DND-41 (cell line): ENCODE measurements at regions not wholly inside any gene's neighbourhood (a gene's known extent, or its start where the extent isn't known, plus 50 kb on each side); places are given as distances from the start of the nearest gene placed in this dataset.
"Not testable (repeated sequence)": the region's sequence is repeated elsewhere in the genome, so short reads cannot be mapped to it uniquely, and the experiment has no call there.

Source experiments
- ATAC-seq: fragments of 200-7000 bp; cut with Tn5 transposase; 3 replicates; pipeline ENCODE4 v1.9.1; 2021; ENCODE audit warnings: low read depth; ENCODE audit not compliant: insufficient read depth
- DNase-seq: peaks from one replicate; pipeline ENCODE4 v3.0.0-alpha.2; 2020
- H2AFZ ChIP-seq: 2 replicates; pipeline ENCODE4 v1.6.0; 2012; ENCODE audit warnings: low read depth, low read length
- H3K27ac ChIP-seq: 2 replicates; pipeline ENCODE4 v1.5.1; 2012; ENCODE audit warnings: low read length, inconsistent platforms
- H3K27me3 ChIP-seq: fragments of 200-600 bp; sonication (generic); 2 replicates; pipeline ENCODE4 v1.6.0; 2012; ENCODE audit warnings: low read length, mild to moderate bottlenecking, inconsistent platforms; ENCODE audit not compliant: insufficient read depth, poor library complexity
- H3K36me3 ChIP-seq: 2 replicates; pipeline ENCODE4 v1.5.1; 2012; ENCODE audit warnings: low read length, inconsistent platforms; ENCODE audit not compliant: insufficient read depth
- H3K4me1 ChIP-seq: 2 replicates; pipeline ENCODE4 v1.5.1; 2012; ENCODE audit warnings: mild to moderate bottlenecking, low read length; ENCODE audit not compliant: insufficient read depth
- H3K4me2 ChIP-seq: 2 replicates; pipeline ENCODE4 v1.6.0; 2012; ENCODE audit warnings: mild to moderate bottlenecking, moderate library complexity, low read length, inconsistent platforms; ENCODE audit not compliant: insufficient read depth
- H3K4me3 ChIP-seq, 2 experiments: fragments of 200-600 bp in 1 of 2; shearing (Covaris generic) in 1 of 2; 2 replicates each; pipeline ENCODE4 v1.5.1; 2012 to 2016; ENCODE audit warnings: inconsistent platforms in 2 of 2, low read length in 2 of 2, mild to moderate bottlenecking in 2 of 2, low read depth in 1 of 2, moderate library complexity in 1 of 2
- H3K79me2 ChIP-seq: 2 replicates; pipeline ENCODE4 v1.6.0; 2012; ENCODE audit warnings: low read length, inconsistent platforms; ENCODE audit not compliant: insufficient read depth
- H3K9ac ChIP-seq: 2 replicates; pipeline ENCODE4 v1.6.0; 2012; ENCODE audit warnings: low read depth, mild to moderate bottlenecking, inconsistent platforms, low read length, moderate library complexity
- H3K9me3 ChIP-seq: 2 replicates; pipeline ENCODE4 v1.5.1; 2012; ENCODE audit warnings: low read length, moderate library complexity, mild to moderate bottlenecking, inconsistent platforms; ENCODE audit not compliant: insufficient read depth, severe bottlenecking
- H4K20me1 ChIP-seq: 2 replicates; pipeline ENCODE4 v1.6.0; 2012; ENCODE audit warnings: low read length; ENCODE audit not compliant: insufficient read depth
- EZH2 ChIP-seq: IDR thresholded peaks from 3 replicates; pipeline ENCODE4 v1.6.1; 2012; ENCODE audit warnings: borderline replicate concordance, low read depth, mild to moderate bottlenecking, moderate library complexity, low read length, inconsistent platforms; ENCODE audit not compliant: severe bottlenecking
- TF ChIP-seq, protein P1 (sequence below): IDR thresholded peaks from 2 replicates; pipeline ENCODE4 v1.5.1; 2012; ENCODE audit warnings: borderline replicate concordance, low read length, moderate library complexity, mild to moderate bottlenecking; ENCODE audit not compliant: poor library complexity, severe bottlenecking; ENCODE audit errors: extremely low read depth

DNA sequence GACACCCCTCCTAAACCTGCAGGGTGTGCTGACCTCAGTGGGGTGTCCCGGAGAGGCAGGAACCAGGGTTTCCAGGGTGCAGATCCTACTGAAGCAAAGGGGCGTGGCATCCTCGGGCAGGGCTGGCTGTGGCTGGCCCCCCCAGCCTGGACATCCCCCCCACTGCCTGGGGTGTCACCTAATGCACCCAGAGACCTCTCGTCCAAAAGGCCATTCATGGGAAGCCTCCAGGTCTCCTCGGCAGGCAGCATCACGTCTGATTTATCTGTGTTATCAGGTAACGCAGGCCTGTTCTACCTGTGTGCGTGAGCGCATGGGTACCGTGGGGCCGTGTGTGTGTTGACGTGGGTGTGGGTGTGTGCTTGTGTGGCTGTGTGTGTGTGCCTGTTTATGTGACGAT lies 210.0 kb downstream of the SHOX start:
- Histone ChIP-seq H3K27me3 (no peaks in the 10 kb centered on the region), H2AFZ (no peak overlapping the region), H3K4me1 (no peaks in the 10 kb centered on the region), H4K20me1 (no peaks in the 10 kb centered on the region), H3K4me3 (no peak overlapping the region), H3K4me2 (no peak overlapping the region), H3K27ac (no peak overlapping the region), H3K79me2 (no peaks in the 10 kb centered on the region), H3K9ac (no peak overlapping the region), H3K9me3 (peaks cover 6% of the 10 kb centered on the region), H3K36me3 (no peaks in the 10 kb centered on the region)
- TF ChIP-seq, protein P1, sequence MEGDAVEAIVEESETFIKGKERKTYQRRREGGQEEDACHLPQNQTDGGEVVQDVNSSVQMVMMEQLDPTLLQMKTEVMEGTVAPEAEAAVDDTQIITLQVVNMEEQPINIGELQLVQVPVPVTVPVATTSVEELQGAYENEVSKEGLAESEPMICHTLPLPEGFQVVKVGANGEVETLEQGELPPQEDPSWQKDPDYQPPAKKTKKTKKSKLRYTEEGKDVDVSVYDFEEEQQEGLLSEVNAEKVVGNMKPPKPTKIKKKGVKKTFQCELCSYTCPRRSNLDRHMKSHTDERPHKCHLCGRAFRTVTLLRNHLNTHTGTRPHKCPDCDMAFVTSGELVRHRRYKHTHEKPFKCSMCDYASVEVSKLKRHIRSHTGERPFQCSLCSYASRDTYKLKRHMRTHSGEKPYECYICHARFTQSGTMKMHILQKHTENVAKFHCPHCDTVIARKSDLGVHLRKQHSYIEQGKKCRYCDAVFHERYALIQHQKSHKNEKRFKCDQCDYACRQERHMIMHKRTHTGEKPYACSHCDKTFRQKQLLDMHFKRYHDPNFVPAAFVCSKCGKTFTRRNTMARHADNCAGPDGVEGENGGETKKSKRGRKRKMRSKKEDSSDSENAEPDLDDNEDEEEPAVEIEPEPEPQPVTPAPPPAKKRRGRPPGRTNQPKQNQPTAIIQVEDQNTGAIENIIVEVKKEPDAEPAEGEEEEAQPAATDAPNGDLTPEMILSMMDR: no peak
- TF ChIP-seq EZH2: no peak
- ATAC-seq (no peak), DNase-seq (no peak)

DNA sequence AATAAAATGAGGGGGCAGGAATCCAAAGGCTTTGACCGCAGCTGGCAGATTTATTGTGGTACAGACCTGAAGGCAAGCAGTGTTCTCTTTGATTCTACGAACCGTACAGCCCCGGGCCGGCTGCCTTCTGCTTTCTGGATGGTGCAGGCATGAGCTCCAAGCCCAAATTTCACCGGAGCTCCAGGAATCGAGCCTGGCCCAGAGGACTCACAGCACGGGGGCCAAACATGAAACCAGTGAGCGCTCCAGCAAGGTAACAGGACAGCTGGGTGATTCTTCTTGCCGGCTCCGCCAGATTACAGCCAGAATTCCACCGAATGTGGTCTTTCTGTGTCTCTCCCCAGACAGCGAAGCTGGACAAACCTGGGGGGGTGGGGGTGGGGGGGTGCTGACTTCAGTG lies 208.1 kb downstream of the SHOX start:
- not testable (repeated sequence) for H2AFZ ChIP-seq, H3K27me3 ChIP-seq, H3K9me3 ChIP-seq, H3K9ac ChIP-seq, H3K4me1 ChIP-seq, H4K20me1 ChIP-seq, H3K36me3 ChIP-seq, H3K79me2 ChIP-seq, H3K4me2 ChIP-seq, H3K27ac ChIP-seq, H3K4me3 ChIP-seq, DNase-seq, ATAC-seq

DNA sequence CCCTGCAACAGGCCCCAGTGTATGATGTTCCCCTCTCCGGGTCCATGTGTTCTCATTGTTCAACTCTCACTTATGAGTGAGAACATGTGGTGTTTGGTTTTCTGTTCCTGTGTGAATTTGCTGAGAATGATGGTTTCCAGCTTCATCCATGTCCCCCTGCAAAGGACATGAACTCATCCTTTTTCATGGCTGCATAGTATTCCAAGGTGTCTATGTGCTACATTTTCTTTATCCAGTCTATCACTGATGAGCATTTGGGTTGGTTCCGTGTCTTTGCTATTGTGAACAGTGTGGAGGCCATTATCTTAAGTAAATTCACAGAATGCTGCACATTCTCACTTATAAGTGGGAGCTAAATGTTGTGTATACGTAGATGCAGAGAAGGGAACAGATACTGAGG lies 205.3 kb downstream of the SHOX start:
- not testable (repeated sequence) for H3K9me3 ChIP-seq, H3K9ac ChIP-seq, H3K27ac ChIP-seq, H3K36me3 ChIP-seq, H3K4me3 ChIP-seq, DNase-seq, H3K79me2 ChIP-seq, H4K20me1 ChIP-seq, ATAC-seq, H3K4me1 ChIP-seq, H3K27me3 ChIP-seq, H2AFZ ChIP-seq, H3K4me2 ChIP-seq

DNA sequence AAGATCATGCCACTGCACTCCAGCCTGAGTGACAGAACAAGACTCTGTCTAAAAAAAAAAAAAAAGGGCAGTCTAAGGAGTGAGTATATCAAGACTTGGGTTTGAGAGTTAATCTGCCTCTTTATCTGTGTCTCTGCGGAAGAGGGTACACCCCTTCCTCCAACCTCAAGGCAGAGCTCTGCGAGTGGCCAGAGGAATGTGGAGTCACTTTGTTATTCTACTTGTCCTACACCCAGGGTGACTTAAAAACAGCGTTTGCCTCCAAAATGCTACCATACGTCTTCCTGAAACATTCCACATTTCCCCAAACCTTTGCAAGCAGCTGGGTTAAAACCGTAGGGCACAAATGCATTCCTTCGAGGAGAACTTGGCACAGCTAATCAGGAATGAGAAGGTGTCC lies 199.9 kb downstream of the SHOX start:
- Histone ChIP-seq H3K27me3 (no peaks in the 10 kb centered on the region), H3K4me1 (no peaks in the 10 kb centered on the region), H3K27ac (no peak overlapping the region), H4K20me1 (no peaks in the 10 kb centered on the region), H3K9ac (no peak overlapping the region), H3K9me3 (no peaks in the 10 kb centered on the region), H3K4me3 (no peak overlapping the region), H3K79me2 (no peaks in the 10 kb centered on the region), H3K4me2 (no peak overlapping the region), H3K36me3 (no peaks in the 10 kb centered on the region), H2AFZ (no peak overlapping the region)
- no peak for DNase-seq
- ATAC-seq: no peak
- TF ChIP-seq EZH2: no peak
- TF ChIP-seq, protein P1: no peak
